ENCODE measurements at regions not wholly inside any gene's neighbourhood (a gene's known extent, or its start where the extent isn't known, plus 50 kb on each side); places are given as distances from the start of the nearest gene placed in this dataset.

- DNase-seq, result no peak
Measured at GRCh38 chr1:58365328-58365727, 181.2 kb downstream of the OMA1 start.

- DNase-seq, result no peak
Measured at GRCh38 chr1:58363585-58363984, 182.9 kb downstream of the OMA1 start.

GRCh38 chr1:58361134-58361533 is 185.4 kb downstream of the OMA1 start:
- no peak for DNase-seq

- DNase-seq, result no peak
Measured at GRCh38 chr1:58358346-58358745, 188.2 kb downstream of the OMA1 start.

GRCh38 chr1:58356402-58356801 is 190.1 kb downstream of the OMA1 start:
- no peak for DNase-seq

- DNase-seq, result no peak
Measured at GRCh38 chr1:58353168-58353567, 193.4 kb downstream of the OMA1 start.

- no peak for DNase-seq
Measured at GRCh38 chr1:58352476-58353092, 193.9 kb downstream of the OMA1 start.

GRCh38 chr1:58346036-58346355 is 200.5 kb downstream of the OMA1 start:
- DNase-seq, result no peak

GRCh38 chr1:58345215-58346035 is 201.1 kb downstream of the OMA1 start:
- no peak for DNase-seq

GRCh38 chr1:58340185-58340584 is 206.3 kb downstream of the OMA1 start:
- no peak for DNase-seq

GRCh38 chr1:58338081-58338480 is 208.4 kb downstream of the OMA1 start:
- no peak for DNase-seq

- no peak for DNase-seq
Measured at GRCh38 chr1:58333511-58333910, 213.0 kb downstream of the OMA1 start.

GRCh38 chr1:58331156-58331555 is 215.4 kb downstream of the OMA1 start:
- no peak for DNase-seq

GRCh38 chr1:58325866-58326265 is 220.7 kb downstream of the OMA1 start:
- no peak for DNase-seq

- no peak for DNase-seq
Measured at GRCh38 chr1:58324558-58324957, 222.0 kb downstream of the OMA1 start.

- no peak for DNase-seq
Measured at GRCh38 chr1:58318157-58319005, 228.1 kb downstream of the OMA1 start.

- no peak for DNase-seq
Measured at GRCh38 chr1:58317694-58318093, 228.8 kb downstream of the OMA1 start.

- no peak for DNase-seq
Measured at GRCh38 chr1:58317086-58317485, 229.4 kb downstream of the OMA1 start.

GRCh38 chr1:58316141-58316540 is 230.4 kb downstream of the OMA1 start:
- no peak for DNase-seq

- no peak for DNase-seq
Measured at GRCh38 chr1:58312971-58313563, 233.5 kb downstream of the OMA1 start.

- no peak for DNase-seq
Measured at GRCh38 chr1:58312461-58312860, 234.1 kb downstream of the OMA1 start.

- no peak for DNase-seq
Measured at GRCh38 chr1:58310881-58311280, 235.6 kb downstream of the OMA1 start.

GRCh38 chr1:58310469-58310868 is 236.1 kb downstream of the OMA1 start:
- no peak for DNase-seq
